ENCODE measurements at regions not wholly inside any gene's neighbourhood (a gene's known extent, or its start where the extent isn't known, plus 50 kb on each side); places are given as distances from the start of the nearest gene placed in this dataset.

- Histone ChIP-seq H3K36me3 (ENCODE audit: insufficient read depth) (no peaks in the 10 kb centered on the region), H3K9ac (no peak overlapping the region), H3K27me3 (ENCODE audit: insufficient read depth, low read depth) (no peaks in the 10 kb centered on the region), H3K27ac (peak overlapping the region; percentile 32; the same call in 1 of the 2 replicates), H2AFZ (ENCODE audit: low read depth) (peak overlapping the region; percentile 44), H4K20me1 (ENCODE audit: insufficient read depth) (no peaks in the 10 kb centered on the region), H3K4me1 (ENCODE audit: low read depth, poor library complexity, severe bottlenecking) (peaks cover 97% of the 10 kb centered on the region), H3K79me2 (ENCODE audit: insufficient read depth, low read depth) (no peaks in the 10 kb centered on the region), H3K4me2 (no peak overlapping the region), H3K4me3 (IDR thresholded peaks at IDR 0.05; ENCODE audit: insufficient read depth, low read depth, low read length) (no peak overlapping the region)
- TF ChIP-seq CTCF (conservative IDR thresholded peaks at IDR 0.05; ENCODE audit: low read depth, low read length), result no peak
Observed at GRCh38 chr6:90463359-90463758, 123.5 kb downstream of the MAP3K7 start.

- H3K27ac ChIP-seq, result no peak overlapping the region
- no peaks in the 10 kb centered on the region for H4K20me1 ChIP-seq (ENCODE audit: insufficient read depth)
- TF ChIP-seq CTCF (conservative IDR thresholded peaks at IDR 0.05; ENCODE audit: low read depth, low read length), result no peak
- H3K36me3 ChIP-seq (ENCODE audit: insufficient read depth), result no peaks in the 10 kb centered on the region
- H3K79me2 ChIP-seq (ENCODE audit: insufficient read depth, low read depth), result no peaks in the 10 kb centered on the region
- H3K27me3 ChIP-seq (ENCODE audit: insufficient read depth, low read depth), result no peaks in the 10 kb centered on the region
- no peak overlapping the region for H3K9ac ChIP-seq
- peaks cover 90% of the 10 kb centered on the region for H3K4me1 ChIP-seq (ENCODE audit: low read depth, poor library complexity, severe bottlenecking)
- H2AFZ ChIP-seq (ENCODE audit: low read depth), result no peak overlapping the region
- H3K4me2 ChIP-seq, result no peak overlapping the region
- H3K4me3 ChIP-seq (IDR thresholded peaks at IDR 0.05; ENCODE audit: insufficient read depth, low read depth, low read length), result no peak overlapping the region
Observed at GRCh38 chr6:90462102-90462501, 124.8 kb downstream of the MAP3K7 start.

- Histone ChIP-seq H3K27ac (no peak overlapping the region), H4K20me1 (ENCODE audit: insufficient read depth) (no peaks in the 10 kb centered on the region), H3K36me3 (ENCODE audit: insufficient read depth) (no peaks in the 10 kb centered on the region), H3K79me2 (ENCODE audit: insufficient read depth, low read depth) (no peaks in the 10 kb centered on the region), H2AFZ (ENCODE audit: low read depth) (no peak overlapping the region), H3K27me3 (ENCODE audit: insufficient read depth, low read depth) (no peaks in the 10 kb centered on the region), H3K4me1 (ENCODE audit: low read depth, poor library complexity, severe bottlenecking) (peaks cover 83% of the 10 kb centered on the region), H3K4me2 (no peak overlapping the region; the same call in 1 of the 2 replicates), H3K4me3 (IDR thresholded peaks at IDR 0.05; ENCODE audit: insufficient read depth, low read depth, low read length) (no peak overlapping the region), H3K9ac (no peak overlapping the region)
- TF ChIP-seq CTCF (conservative IDR thresholded peaks at IDR 0.05; ENCODE audit: low read depth, low read length), result no peak
Observed at GRCh38 chr6:90461383-90461782, 125.5 kb downstream of the MAP3K7 start.

GRCh38 chr6:90460051-90460450 lies 126.8 kb downstream of the MAP3K7 start:
- Histone ChIP-seq H3K27me3 (ENCODE audit: insufficient read depth, low read depth) (no peaks in the 10 kb centered on the region), H3K4me1 (ENCODE audit: low read depth, poor library complexity, severe bottlenecking) (peaks cover 70% of the 10 kb centered on the region), H3K36me3 (ENCODE audit: insufficient read depth) (no peaks in the 10 kb centered on the region), H3K9ac (no peak overlapping the region), H4K20me1 (ENCODE audit: insufficient read depth) (no peaks in the 10 kb centered on the region), H3K4me2 (peak overlapping the region; percentile 81), H3K4me3 (IDR thresholded peaks at IDR 0.05; ENCODE audit: insufficient read depth, low read depth, low read length) (no peak overlapping the region), H3K79me2 (ENCODE audit: insufficient read depth, low read depth) (no peaks in the 10 kb centered on the region), H2AFZ (ENCODE audit: low read depth) (0 out of 2 replicates have a peak overlapping the region, but pooled peaks have one; percentile 22), H3K27ac (peak overlapping the region; percentile 53)
- TF ChIP-seq CTCF (conservative IDR thresholded peaks at IDR 0.05; ENCODE audit: low read depth, low read length), result no peak
